ENCODE measurements at regions not wholly inside any gene's neighbourhood (a gene's known extent, or its start where the extent isn't known, plus 50 kb on each side); places are given as distances from the start of the nearest gene placed in this dataset.

DNA sequence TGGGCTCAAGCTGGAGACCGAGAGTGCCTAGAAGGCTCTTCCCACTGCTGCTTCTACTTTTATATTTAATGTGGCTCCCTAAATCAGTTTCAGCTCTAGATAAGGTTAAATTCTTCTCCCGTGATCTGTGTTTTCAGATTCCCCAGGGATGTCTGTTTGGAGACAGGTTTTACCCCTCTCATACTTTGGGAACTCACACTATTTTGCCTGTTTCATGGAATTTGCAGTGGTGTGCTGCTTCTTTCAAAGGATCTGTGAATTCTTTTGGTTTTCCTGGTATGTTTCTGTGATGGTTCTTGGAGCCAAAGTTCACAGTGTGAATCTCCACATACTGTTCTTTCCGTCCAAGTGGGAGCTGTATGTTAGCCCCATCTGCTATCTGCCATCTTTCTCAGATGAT lies 238.3 kb upstream of the SLITRK3 start:
- TF ChIP-seq, protein P1, sequence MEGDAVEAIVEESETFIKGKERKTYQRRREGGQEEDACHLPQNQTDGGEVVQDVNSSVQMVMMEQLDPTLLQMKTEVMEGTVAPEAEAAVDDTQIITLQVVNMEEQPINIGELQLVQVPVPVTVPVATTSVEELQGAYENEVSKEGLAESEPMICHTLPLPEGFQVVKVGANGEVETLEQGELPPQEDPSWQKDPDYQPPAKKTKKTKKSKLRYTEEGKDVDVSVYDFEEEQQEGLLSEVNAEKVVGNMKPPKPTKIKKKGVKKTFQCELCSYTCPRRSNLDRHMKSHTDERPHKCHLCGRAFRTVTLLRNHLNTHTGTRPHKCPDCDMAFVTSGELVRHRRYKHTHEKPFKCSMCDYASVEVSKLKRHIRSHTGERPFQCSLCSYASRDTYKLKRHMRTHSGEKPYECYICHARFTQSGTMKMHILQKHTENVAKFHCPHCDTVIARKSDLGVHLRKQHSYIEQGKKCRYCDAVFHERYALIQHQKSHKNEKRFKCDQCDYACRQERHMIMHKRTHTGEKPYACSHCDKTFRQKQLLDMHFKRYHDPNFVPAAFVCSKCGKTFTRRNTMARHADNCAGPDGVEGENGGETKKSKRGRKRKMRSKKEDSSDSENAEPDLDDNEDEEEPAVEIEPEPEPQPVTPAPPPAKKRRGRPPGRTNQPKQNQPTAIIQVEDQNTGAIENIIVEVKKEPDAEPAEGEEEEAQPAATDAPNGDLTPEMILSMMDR (IDR thresholded peaks at IDR 0.05): no peak
- TF ChIP-seq EP300 (IDR thresholded peaks at IDR 0.05): no peak

Measured in tibial nerve (tissue), 4 donors.